ENCODE measurements at regions not wholly inside any gene's neighbourhood (a gene's known extent, or its start where the extent isn't known, plus 50 kb on each side); places are given as distances from the start of the nearest gene placed in this dataset.

- no peak overlapping the region for H3K56ac ChIP-seq (ENCODE audit: extremely low read depth, insufficient read depth, low read length)
- H3K4me2 ChIP-seq (ENCODE audit: low read depth, low read length), result no peak overlapping the region
- BruUV-seq (replicated peaks), result no TSS peak
- DNase-seq, result no peak
- no peaks in the 10 kb centered on the region for H3K36me3 ChIP-seq (ENCODE audit: control insufficient read depth, insufficient read depth, low read length)
- H3K4me3 ChIP-seq (ENCODE audit: insufficient read depth, low read depth, low read length), result no peak overlapping the region
- H2BK20ac ChIP-seq (ENCODE audit: low read depth, low read length), result no peak overlapping the region
- no peak for ATAC-seq (ENCODE audit: low read depth)
- H3K4me1 ChIP-seq (ENCODE audit: control insufficient read depth, insufficient read depth, low read length), result no peaks in the 10 kb centered on the region; the same call in 1 of the 2 replicates
- H3K4ac ChIP-seq (ENCODE audit: low read depth, low read length), result no peak overlapping the region
- no peaks in the 10 kb centered on the region for H3K9me3 ChIP-seq (ENCODE audit: control insufficient read depth, insufficient read depth, low read length)
- H3K79me1 ChIP-seq (ENCODE audit: low read depth in 1 of 2, low read length in 2 of 2), result no peaks in the 10 kb centered on the region
- dilution Hi-C loops (cut with HindIII; ENCODE audit: low sequenced_read_pairs, unreplicated experiment) (no loop called here), intact Hi-C loops (cut with micrococcal nuclease) (no loop called here), in situ Hi-C loops (cut with MboI; ENCODE audit: low sequenced_read_pairs) (no loop called here)
- H4K20me1 ChIP-seq (ENCODE audit: insufficient read depth, low read length), result no peaks in the 10 kb centered on the region
- H2BK15ac ChIP-seq (ENCODE audit: low read depth, low read length), result no peak overlapping the region
- H3K27me3 ChIP-seq (ENCODE audit: control insufficient read depth, insufficient read depth, low read length), result no peaks in the 10 kb centered on the region; the same call in 1 of the 2 replicates
- no peak overlapping the region for H4K5ac ChIP-seq (ENCODE audit: low read depth, low read length)
- no peak overlapping the region for H3K9ac ChIP-seq (ENCODE audit: low read depth, low read length)
- no peak overlapping the region for H2AK5ac ChIP-seq (ENCODE audit: low read depth, low read length)
- no peak overlapping the region for H3K27ac ChIP-seq (ENCODE audit: insufficient read depth, low read length)
- H2BK120ac ChIP-seq (ENCODE audit: low read depth, low read length), result no peak overlapping the region
- 100% methylated on average over 1 of the region's 2 CpGs; no CpG with 5 or more reads in 1 of the 2 experiments for WGBS, 2 experiments (ENCODE audit: extremely low coverage in 2 of 2, insufficient read length in 1 of 2)
- no peak for TF ChIP-seq BHLHE40 (IDR thresholded peaks at IDR 0.05; ENCODE audit: low read depth, low read length)
- TF ChIP-seq RCOR1 (IDR thresholded peaks at IDR 0.05; ENCODE audit: insufficient replicate concordance, low read length), result no peak
- no peak for TF ChIP-seq POLR2A (IDR thresholded peaks at IDR 0.05; ENCODE audit: low read depth, low read length)
- TF ChIP-seq CEBPB (IDR thresholded peaks at IDR 0.05; ENCODE audit: low read depth, low read length), result peak; percentile 55
- no peak overlapping the region for H4K91ac ChIP-seq (ENCODE audit: insufficient read depth, low read depth, low read length)
- no peak overlapping the region for H3K14ac ChIP-seq (replicated peaks; ENCODE audit: low read depth, low read length)
- H2BK5ac ChIP-seq (ENCODE audit: low read depth, low read length, poor library complexity, severe bottlenecking), result no peak overlapping the region
- no peak overlapping the region for H4K8ac ChIP-seq (ENCODE audit: low read depth in 2 of 2, low read length in 2 of 2)
- H3K9me1 ChIP-seq (ENCODE audit: insufficient read depth, low read length), result no peaks in the 10 kb centered on the region
- no peak overlapping the region for H2AFZ ChIP-seq (replicated peaks; ENCODE audit: low read length, poor library complexity)
- ChIA-PET CTCF (interaction anchor here (0.6 kb wide), 1 partner anchor 401 kb away, joined by 5 read pairs; no protein-coding TSS in a partner anchor), POLR2A (ENCODE audit: unreplicated experiment) (interaction anchor here (0.6 kb wide), 1 partner anchor 409 kb away, joined by 4 read pairs; no protein-coding TSS in a partner anchor)
- H3K23ac ChIP-seq (ENCODE audit: low read depth, low read length), result no peak overlapping the region
- no peak overlapping the region for H2AK9ac ChIP-seq (replicated peaks; ENCODE audit: low read depth, low read length, poor library complexity)
- no peak overlapping the region for H3K18ac ChIP-seq (ENCODE audit: low read depth, low read length)
Measured at GRCh38 chr13:50450279-50450678, 393.2 kb downstream of the DLEU7 start.
